ENCODE measurements at regions not wholly inside any gene's neighbourhood (a gene's known extent, or its start where the extent isn't known, plus 50 kb on each side); places are given as distances from the start of the nearest gene placed in this dataset.
"Not testable (repeated sequence)": the region's sequence is repeated elsewhere in the genome, so short reads cannot be mapped to it uniquely, and the experiment has no call there.

DNA sequence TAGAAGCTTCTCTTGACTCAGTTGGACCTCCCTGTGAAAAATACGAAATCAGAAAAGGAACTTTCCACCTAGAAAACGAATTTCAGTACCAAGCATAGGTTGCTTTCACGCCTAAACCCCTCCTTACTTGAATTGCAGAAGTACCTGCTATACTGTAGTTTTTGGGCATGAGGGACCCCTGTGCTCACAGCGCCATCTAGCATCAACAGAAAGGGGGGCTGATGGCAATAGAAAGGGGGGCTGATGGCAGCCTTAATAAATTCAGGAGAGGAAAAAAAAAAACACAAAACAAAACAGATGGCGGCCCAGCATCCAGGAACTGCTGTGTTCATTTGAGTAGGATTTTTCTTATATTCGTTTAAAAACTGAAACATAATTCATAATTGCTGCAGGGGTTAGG lies 96.7 kb downstream of the NPAP1 start:
- TF ChIP-seq, protein P1, sequence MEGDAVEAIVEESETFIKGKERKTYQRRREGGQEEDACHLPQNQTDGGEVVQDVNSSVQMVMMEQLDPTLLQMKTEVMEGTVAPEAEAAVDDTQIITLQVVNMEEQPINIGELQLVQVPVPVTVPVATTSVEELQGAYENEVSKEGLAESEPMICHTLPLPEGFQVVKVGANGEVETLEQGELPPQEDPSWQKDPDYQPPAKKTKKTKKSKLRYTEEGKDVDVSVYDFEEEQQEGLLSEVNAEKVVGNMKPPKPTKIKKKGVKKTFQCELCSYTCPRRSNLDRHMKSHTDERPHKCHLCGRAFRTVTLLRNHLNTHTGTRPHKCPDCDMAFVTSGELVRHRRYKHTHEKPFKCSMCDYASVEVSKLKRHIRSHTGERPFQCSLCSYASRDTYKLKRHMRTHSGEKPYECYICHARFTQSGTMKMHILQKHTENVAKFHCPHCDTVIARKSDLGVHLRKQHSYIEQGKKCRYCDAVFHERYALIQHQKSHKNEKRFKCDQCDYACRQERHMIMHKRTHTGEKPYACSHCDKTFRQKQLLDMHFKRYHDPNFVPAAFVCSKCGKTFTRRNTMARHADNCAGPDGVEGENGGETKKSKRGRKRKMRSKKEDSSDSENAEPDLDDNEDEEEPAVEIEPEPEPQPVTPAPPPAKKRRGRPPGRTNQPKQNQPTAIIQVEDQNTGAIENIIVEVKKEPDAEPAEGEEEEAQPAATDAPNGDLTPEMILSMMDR (IDR thresholded peaks at IDR 0.05; ENCODE audit: low read depth, low read length): no peak
- H3K4me3 ChIP-seq (replicated peaks in 1 of 2; ENCODE audit: low read depth in 2 of 2, low read length in 2 of 2): peak overlapping the region in 1 of 2 donors; percentile 53
- DNase-seq (ENCODE audit: low read depth in 2 of 2): no peak

DNA sequence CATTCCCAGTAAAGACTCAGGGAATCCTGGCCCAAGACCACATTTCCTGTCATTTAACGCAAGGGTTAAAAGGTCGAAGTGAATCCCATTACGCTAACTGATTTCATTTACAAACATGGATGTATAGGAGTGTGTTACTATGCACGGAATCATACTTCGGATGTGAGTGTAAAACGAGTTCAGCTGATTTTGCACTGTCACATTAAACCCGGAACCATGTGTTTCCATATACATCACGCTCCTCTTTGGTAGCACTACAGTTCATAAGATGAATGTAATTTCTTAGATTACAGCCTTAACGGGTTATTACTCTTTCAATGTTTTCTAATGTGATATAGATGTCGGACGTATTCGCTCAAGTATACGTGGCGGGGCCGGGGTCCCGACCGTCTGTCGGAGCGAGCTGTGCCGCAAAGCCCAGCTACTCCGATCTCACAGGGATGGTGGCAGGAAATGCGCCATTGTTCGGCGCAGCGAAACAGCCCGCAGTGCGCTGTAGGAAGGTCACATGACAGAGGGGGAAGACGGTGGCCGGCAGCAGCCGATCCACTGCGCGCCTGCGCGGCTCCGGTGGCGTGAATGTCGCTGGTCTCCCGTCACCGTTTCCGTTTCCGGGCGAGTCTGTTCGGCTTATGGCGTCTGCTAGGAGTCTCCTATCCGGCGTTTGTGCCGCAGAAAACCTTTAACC lies 97.3 kb downstream of the NPAP1 start:
- TF ChIP-seq, protein P1 (IDR thresholded peaks at IDR 0.05; ENCODE audit: low read depth, low read length): no peak
- DNase-seq (ENCODE audit: low read depth in 2 of 2): peak; percentile 77 to 81
- peak overlapping the region; percentile 32 to 53 for H3K4me3 ChIP-seq (replicated peaks in 1 of 2; ENCODE audit: low read depth in 2 of 2, low read length in 2 of 2)

DNA sequence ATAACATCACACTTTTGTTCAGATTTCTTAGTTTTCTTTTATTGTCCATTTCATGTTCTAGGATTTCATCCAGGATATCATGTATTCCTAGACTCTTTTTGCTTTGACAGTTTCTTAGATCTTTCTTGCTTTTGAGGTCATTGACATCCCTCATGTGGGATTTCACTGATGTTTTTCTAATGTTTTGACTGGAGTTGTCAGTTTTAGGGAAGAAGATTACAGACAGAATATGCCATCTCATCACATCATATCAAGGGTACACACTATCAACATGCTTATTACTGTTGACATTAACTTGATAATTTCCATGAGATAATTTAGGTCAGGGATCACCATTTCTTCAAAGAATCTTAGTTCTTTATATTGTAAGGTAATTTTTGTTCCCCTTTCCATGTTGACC lies 101.7 kb downstream of the NPAP1 start:
- no peak overlapping the region for H3K4me3 ChIP-seq (replicated peaks in 1 of 2; ENCODE audit: low read depth in 2 of 2, low read length in 2 of 2)
- no peak for DNase-seq (ENCODE audit: low read depth in 2 of 2)
- TF ChIP-seq, protein P1 (IDR thresholded peaks at IDR 0.05; ENCODE audit: low read depth, low read length): no peak

DNA sequence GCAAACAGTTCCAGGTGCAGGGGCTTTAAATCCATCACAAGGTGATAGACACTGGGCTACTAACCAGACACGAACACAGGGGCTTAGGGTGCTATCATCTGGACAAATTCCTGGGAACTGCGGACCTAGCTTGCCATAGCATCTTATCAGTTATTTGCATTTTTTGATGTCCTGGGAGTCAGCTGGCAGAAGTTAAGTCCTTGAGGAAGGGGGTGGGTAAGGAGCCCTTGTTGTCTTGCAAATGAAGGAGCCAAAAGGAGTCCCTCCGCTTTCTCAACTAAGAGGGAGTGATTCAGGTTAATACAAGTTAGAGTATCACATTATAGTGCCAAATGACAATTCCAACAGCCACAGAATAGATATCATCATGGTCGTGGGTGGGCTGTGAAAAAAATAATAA lies 108.9 kb downstream of the NPAP1 start:
- TF ChIP-seq, protein P1 (IDR thresholded peaks at IDR 0.05; ENCODE audit: low read depth, low read length): no peak
- H3K4me3 ChIP-seq (replicated peaks in 1 of 2; ENCODE audit: low read depth in 2 of 2, low read length in 2 of 2): no peak overlapping the region
- no peak for DNase-seq (ENCODE audit: low read depth in 2 of 2)

DNA sequence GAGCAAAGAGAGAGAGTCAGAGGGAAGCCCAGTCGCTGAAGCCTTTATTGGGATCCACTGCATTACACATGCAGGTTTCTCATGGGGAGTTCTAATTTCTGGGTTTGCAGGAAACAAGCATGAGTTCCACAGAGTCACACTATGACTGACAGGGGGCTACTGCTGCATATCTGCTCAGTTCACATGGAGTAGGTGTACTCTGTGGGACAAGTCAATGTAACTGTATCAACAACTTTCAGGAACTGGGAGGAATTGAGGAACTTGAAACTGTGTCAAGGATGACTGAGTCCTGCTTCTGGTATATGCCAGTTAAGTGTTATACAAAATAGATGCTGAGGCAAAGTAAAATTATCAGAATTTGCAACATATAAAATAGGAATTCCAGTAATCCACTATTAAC lies 110.8 kb downstream of the NPAP1 start:
- no peak for DNase-seq (ENCODE audit: low read depth in 2 of 2)
- TF ChIP-seq, protein P1 (IDR thresholded peaks at IDR 0.05; ENCODE audit: low read depth, low read length): no peak
- no peak overlapping the region for H3K4me3 ChIP-seq (replicated peaks in 1 of 2; ENCODE audit: low read depth in 2 of 2, low read length in 2 of 2)

DNA sequence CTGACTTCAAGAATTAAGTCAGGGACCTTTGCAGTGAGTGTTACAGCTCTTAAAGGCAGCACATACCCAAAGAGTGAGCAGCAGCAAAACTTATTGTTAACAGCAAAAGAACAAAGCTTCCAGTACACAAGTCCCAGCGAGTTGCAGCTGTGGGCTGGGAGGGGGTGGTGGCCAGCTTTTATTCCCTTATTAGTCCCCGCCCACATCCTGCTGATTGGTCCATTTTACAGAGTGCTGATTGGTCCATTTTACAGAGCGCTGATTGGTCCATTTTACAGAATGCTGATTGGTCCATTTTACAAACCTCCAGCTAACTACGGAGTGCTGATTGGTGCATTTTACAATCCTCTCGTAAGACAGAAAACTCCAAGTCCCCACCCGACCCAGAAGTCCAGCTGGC lies 127.0 kb downstream of the NPAP1 start:
- DNase-seq (ENCODE audit: low read depth in 2 of 2); H3K4me3 ChIP-seq (replicated peaks in 1 of 2; ENCODE audit: low read depth in 2 of 2, low read length in 2 of 2): not testable (repeated sequence)

DNA sequence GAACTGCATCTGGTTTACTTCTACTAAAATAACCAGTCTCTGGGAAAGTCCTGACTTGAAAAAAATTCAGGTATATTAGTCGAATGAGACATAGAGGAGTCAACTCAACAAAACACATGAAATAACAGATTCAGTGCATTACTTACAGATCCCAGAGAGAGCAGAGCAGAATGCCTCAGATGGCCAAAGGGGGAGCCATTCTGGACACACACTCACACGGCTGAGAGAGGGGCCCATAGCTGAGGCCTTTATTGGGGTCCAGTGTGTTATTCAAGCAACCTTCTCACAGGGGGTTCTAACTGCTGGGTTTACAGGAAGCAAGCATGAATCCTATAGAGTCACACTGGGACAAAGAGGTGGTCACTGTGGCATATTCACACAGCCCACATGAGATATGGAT lies 135.1 kb upstream of the SNRPN start:
- no peak for DNase-seq (ENCODE audit: low read depth in 2 of 2)
- TF ChIP-seq, protein P1 (IDR thresholded peaks at IDR 0.05; ENCODE audit: low read depth, low read length): no peak
- H3K4me3 ChIP-seq (replicated peaks in 1 of 2; ENCODE audit: low read depth in 2 of 2, low read length in 2 of 2): no peak overlapping the region
